HG03280 (cell line): ENCODE measurements at regions not wholly inside any gene's neighbourhood (a gene's known extent, or its start where the extent isn't known, plus 50 kb on each side); places are given as distances from the start of the nearest gene placed in this dataset.

Experiments
- ATAC-seq: cut with Tn5 transposase; IDR thresholded peaks from one replicate; pipeline ENCODE4 v1.9.1; 2021; ENCODE audit warnings: mild to moderate bottlenecking, moderate library complexity; ENCODE audit not compliant: unreplicated experiment

GRCh38 chr1:8267307-8267706 lies 50.6 kb upstream of the SLC45A1 start:
- ATAC-seq, result no peak

- ATAC-seq, result no peak
These were observed 51.3 kb upstream of the SLC45A1 start for GRCh38 chr1:8266436-8267165.

- ATAC-seq, result no peak
These were observed 54.1 kb upstream of the SLC45A1 start for GRCh38 chr1:8263791-8264190.

- ATAC-seq, result no peak
These were observed 56.5 kb upstream of the SLC45A1 start for GRCh38 chr1:8261398-8261762.

- ATAC-seq, result no peak
These were observed 58.2 kb upstream of the SLC45A1 start for GRCh38 chr1:8259498-8260290.

GRCh38 chr1:8257621-8258020 lies 60.3 kb upstream of the SLC45A1 start:
- ATAC-seq, result no peak

GRCh38 chr1:8256321-8256720 lies 61.6 kb upstream of the SLC45A1 start:
- ATAC-seq, result no peak

- ATAC-seq, result no peak
These were observed 62.2 kb upstream of the SLC45A1 start for GRCh38 chr1:8255712-8256111.

- ATAC-seq, result no peak
These were observed 65.5 kb upstream of the SLC45A1 start for GRCh38 chr1:8252266-8252951.

- no peak for ATAC-seq
These were observed 66.3 kb upstream of the SLC45A1 start for GRCh38 chr1:8251635-8252034.

GRCh38 chr1:8249838-8250237 lies 68.1 kb upstream of the SLC45A1 start:
- no peak for ATAC-seq

- ATAC-seq, result no peak
These were observed 70.0 kb upstream of the SLC45A1 start for GRCh38 chr1:8247811-8248436.

- no peak for ATAC-seq
These were observed 73.6 kb upstream of the SLC45A1 start for GRCh38 chr1:8244304-8244703.

- ATAC-seq, result no peak
These were observed 75.4 kb upstream of the SLC45A1 start for GRCh38 chr1:8242498-8242897.

GRCh38 chr1:8241417-8242014 lies 76.4 kb upstream of the SLC45A1 start:
- ATAC-seq, result no peak

GRCh38 chr1:8239306-8240023 lies 78.4 kb upstream of the SLC45A1 start:
- no peak for ATAC-seq

- ATAC-seq, result no peak
These were observed 78.9 kb upstream of the SLC45A1 start for GRCh38 chr1:8239039-8239305.

GRCh38 chr1:8238141-8239038 lies 79.5 kb upstream of the SLC45A1 start:
- ATAC-seq, result no peak

GRCh38 chr1:8232036-8232757 lies 85.7 kb upstream of the SLC45A1 start:
- no peak for ATAC-seq
